ENCODE measurements at regions not wholly inside any gene's neighbourhood (a gene's known extent, or its start where the extent isn't known, plus 50 kb on each side); places are given as distances from the start of the nearest gene placed in this dataset.

GRCh38 chr12:58777815-58778214 lies 142.5 kb downstream of the LRIG3 start:
- DNase-seq = no peak
- no peak overlapping the region for H3K4me3 ChIP-seq
- H3K9me3 ChIP-seq = peaks cover 0 to 12% (median 0%) of the 10 kb centered on the region in 8 donors
- no peaks in the 10 kb centered on the region for H3K36me3 ChIP-seq
- no peak for TF ChIP-seq CTCF (IDR thresholded peaks at IDR 0.05 in 8 of 11, conservative IDR thresholded peaks at IDR 0.05 in 3 of 11)
- no peak for TF ChIP-seq POLR2A (IDR thresholded peaks at IDR 0.05)
- TF ChIP-seq POLR2AphosphoS5 (IDR thresholded peaks at IDR 0.05) = no peak
- H3K4me1 ChIP-seq = no peaks in the 10 kb centered on the region
- no peaks in the 10 kb centered on the region for H3K27me3 ChIP-seq (replicated peaks in 1 of 7)
- intact Hi-C loops (cut with DNase I; ENCODE audit: low total_unique reads) = no loop called here
- H3K27ac ChIP-seq = no peak overlapping the region

DNA sequence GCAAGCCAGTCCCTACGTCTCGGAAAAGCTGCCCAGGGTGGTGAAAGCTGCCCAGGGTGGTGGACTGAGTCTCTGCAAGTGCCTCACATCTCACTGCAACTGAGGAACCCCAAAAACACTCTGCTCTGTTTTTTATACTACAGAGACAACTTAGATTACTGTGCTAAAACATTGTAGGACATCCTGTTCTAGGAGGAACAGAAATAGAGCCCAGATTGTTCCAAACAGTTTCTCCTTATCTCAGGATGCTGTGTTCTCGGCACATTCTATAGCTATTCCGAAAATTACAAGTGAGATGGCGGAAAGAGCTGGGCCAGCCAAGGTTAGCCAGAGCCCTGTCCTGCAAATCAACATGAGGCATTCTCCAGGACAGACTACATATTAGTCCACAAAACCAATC lies 138.7 kb downstream of the LRIG3 start:
- H3K36me3 ChIP-seq = no peaks in the 10 kb centered on the region
- H3K27ac ChIP-seq = no peak overlapping the region
- intact Hi-C loops (cut with DNase I; ENCODE audit: low total_unique reads) = no loop called here
- no peak for TF ChIP-seq POLR2AphosphoS5 (IDR thresholded peaks at IDR 0.05)
- no peak for TF ChIP-seq CTCF (IDR thresholded peaks at IDR 0.05 in 8 of 11, conservative IDR thresholded peaks at IDR 0.05 in 3 of 11)
- TF ChIP-seq POLR2A (IDR thresholded peaks at IDR 0.05) = no peak
- H3K4me3 ChIP-seq = no peak overlapping the region
- H3K4me1 ChIP-seq = no peaks in the 10 kb centered on the region
- WGBS, 5 donors = 74 to 89% (median 83%) methylated on average over 5 of the region's 5 CpGs
- no peak for DNase-seq
- H3K9me3 ChIP-seq = peaks cover 0 to 26% (median under 1%) of the 10 kb centered on the region in 8 donors
- no peaks in the 10 kb centered on the region for H3K27me3 ChIP-seq (replicated peaks in 1 of 7)

GRCh38 chr12:58787021-58787760 lies 133.1 kb downstream of the LRIG3 start:
- Histone ChIP-seq H3K4me1 (no peaks in the 10 kb centered on the region), H3K27ac (no peak overlapping the region), H3K9me3 (peaks cover 0 to 35% (median 6%) of the 10 kb centered on the region in 8 donors), H3K27me3 (replicated peaks in 1 of 7) (no peaks in the 10 kb centered on the region), H3K36me3 (no peaks in the 10 kb centered on the region), H3K4me3 (no peak overlapping the region)
- intact Hi-C loops (cut with DNase I; ENCODE audit: low total_unique reads) = no loop called here
- WGBS, 5 donors = 68 to 74% (median 71%) methylated on average over 4 of the region's 4 CpGs
- no peak for DNase-seq
- no peak for TF ChIP-seq CTCF (IDR thresholded peaks at IDR 0.05 in 8 of 11, conservative IDR thresholded peaks at IDR 0.05 in 3 of 11)
- no peak for TF ChIP-seq POLR2AphosphoS5 (IDR thresholded peaks at IDR 0.05)
- TF ChIP-seq POLR2A (IDR thresholded peaks at IDR 0.05) = no peak

DNA sequence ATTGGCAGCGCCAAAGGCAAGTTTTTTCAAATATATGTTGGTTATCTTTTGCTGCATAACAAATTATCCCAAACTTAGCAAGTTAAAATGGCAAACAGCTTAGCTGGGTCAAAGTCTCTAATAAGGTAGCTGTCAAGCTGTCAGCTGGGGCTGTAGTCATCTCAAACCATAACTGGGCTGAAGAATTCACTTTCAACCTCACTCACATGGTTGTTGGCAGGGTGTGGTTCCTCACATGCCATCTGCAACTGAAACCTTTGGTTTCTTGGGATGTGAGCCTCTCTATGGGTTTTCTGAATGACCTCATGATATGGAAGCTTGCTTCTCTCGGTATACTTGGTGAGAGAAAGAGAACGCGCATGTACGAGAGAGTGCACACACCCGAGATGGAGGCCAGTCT lies 125.4 kb downstream of the LRIG3 start:
- no peaks in the 10 kb centered on the region for H3K4me1 ChIP-seq
- H3K9me3 ChIP-seq = peaks cover 0 to 26% (median 16%) of the 10 kb centered on the region in 8 donors
- DNase-seq = no peak
- no peaks in the 10 kb centered on the region for H3K27me3 ChIP-seq (replicated peaks in 1 of 7)
- H3K4me3 ChIP-seq = no peak overlapping the region
- no peak overlapping the region for H3K27ac ChIP-seq
- TF ChIP-seq CTCF (IDR thresholded peaks at IDR 0.05 in 8 of 11, conservative IDR thresholded peaks at IDR 0.05 in 3 of 11) (no peak), POLR2A (IDR thresholded peaks at IDR 0.05) (no peak), POLR2AphosphoS5 (IDR thresholded peaks at IDR 0.05) (no peak)
- intact Hi-C loops (cut with DNase I; ENCODE audit: low total_unique reads) = no loop called here
- WGBS, 5 donors = 93 to 96% (median 94%) methylated on average over 6 of the region's 6 CpGs
- H3K36me3 ChIP-seq = no peaks in the 10 kb centered on the region

All from spleen (tissue), 11 donors.